Esophagus squamous epithelium (tissue), 4 donors: ENCODE measurements at regions not wholly inside any gene's neighbourhood (a gene's known extent, or its start where the extent isn't known, plus 50 kb on each side); places are given as distances from the start of the nearest gene placed in this dataset.

Experiments
- POLR2A ChIP-seq, 4 donors: fragments of 450-650 bp; IDR thresholded peaks; one replicate each; pipeline ENCODE4 v1.6.1; 2017; ENCODE audit warnings: antibody characterized with exemption in 4 of 4, mild to moderate bottlenecking in 4 of 4, moderate library complexity in 3 of 4
- TF ChIP-seq, protein P1 (sequence below), 6 experiments: fragments of 450-650 bp in 4 of 6; fragments of 200-600 bp in 2 of 6; sonication (generic) in 2 of 6; IDR thresholded peaks; one replicate each; pipeline ENCODE4 v1.5.1; 2016 to 2019; ENCODE audit warnings: antibody characterized with exemption in 6 of 6, mild to moderate bottlenecking in 4 of 6, moderate library complexity in 4 of 6

DNA sequence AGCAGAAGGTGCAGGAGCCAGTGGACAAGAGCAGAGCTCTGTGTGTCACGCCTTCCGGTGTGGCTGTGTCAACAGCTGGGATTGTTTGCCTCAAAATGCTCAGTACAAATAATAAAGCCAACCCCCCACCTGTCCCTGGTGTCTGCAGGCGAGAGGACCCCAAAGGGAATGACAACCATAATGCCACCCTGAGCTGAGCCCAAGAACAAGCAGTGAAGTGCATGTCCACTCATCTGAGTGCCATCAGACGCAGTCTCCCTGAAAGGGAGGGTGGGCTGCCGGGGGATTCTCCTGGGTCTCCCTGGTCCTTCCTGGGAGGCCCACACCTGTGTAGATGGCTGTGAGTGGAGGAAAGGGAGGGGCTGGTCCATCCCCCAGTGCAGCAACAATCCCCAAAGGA lies 328.8 kb upstream of the IRX1 start:
- TF ChIP-seq, protein P1, sequence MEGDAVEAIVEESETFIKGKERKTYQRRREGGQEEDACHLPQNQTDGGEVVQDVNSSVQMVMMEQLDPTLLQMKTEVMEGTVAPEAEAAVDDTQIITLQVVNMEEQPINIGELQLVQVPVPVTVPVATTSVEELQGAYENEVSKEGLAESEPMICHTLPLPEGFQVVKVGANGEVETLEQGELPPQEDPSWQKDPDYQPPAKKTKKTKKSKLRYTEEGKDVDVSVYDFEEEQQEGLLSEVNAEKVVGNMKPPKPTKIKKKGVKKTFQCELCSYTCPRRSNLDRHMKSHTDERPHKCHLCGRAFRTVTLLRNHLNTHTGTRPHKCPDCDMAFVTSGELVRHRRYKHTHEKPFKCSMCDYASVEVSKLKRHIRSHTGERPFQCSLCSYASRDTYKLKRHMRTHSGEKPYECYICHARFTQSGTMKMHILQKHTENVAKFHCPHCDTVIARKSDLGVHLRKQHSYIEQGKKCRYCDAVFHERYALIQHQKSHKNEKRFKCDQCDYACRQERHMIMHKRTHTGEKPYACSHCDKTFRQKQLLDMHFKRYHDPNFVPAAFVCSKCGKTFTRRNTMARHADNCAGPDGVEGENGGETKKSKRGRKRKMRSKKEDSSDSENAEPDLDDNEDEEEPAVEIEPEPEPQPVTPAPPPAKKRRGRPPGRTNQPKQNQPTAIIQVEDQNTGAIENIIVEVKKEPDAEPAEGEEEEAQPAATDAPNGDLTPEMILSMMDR (IDR thresholded peaks at IDR 0.05) = no peak
- no peak for TF ChIP-seq POLR2A (IDR thresholded peaks at IDR 0.05)
